ENCODE measurements at regions not wholly inside any gene's neighbourhood (a gene's known extent, or its start where the extent isn't known, plus 50 kb on each side); places are given as distances from the start of the nearest gene placed in this dataset.

DNA sequence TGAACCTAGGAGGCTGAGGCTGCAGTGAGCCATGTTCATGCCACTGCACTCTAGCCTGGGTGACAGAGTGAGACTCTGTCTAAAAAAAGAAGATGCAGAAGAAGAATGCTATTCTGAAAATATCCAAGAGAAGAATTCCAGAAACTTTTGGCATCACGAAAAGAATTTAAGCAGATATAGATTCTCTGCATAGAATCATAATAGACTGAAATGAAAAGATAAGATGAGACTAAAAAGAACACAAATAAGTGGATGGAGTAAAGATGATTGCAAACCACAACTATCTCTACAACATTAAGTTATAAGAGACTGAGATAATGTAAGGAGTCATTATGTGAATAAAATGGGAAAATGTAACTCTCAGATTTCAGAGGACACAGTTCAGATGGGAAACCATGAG is 140.7 kb upstream of the TMC3 start:
- no peaks in the 10 kb centered on the region for H3K9me3 ChIP-seq (ENCODE audit: control insufficient read depth, low read length)
- no peak overlapping the region for H4K8ac ChIP-seq (ENCODE audit: low read length)
- H2BK15ac ChIP-seq (ENCODE audit: low read depth, poor library complexity, severe bottlenecking) = no peak overlapping the region
- H3K9ac ChIP-seq (ENCODE audit: low read length) = no peak overlapping the region
- no peak overlapping the region for H3K27ac ChIP-seq (ENCODE audit: low read length, poor library complexity, severe bottlenecking)
- H4K91ac ChIP-seq (ENCODE audit: low read length) = no peak overlapping the region
- H2BK120ac ChIP-seq (ENCODE audit: low read depth, low read length) = no peak overlapping the region
- peaks cover 0 to 46% of the 10 kb centered on the region in 2 experiments for H3K27me3 ChIP-seq (ENCODE audit: control insufficient read depth in 1 of 2, insufficient read depth in 1 of 2, low read length in 2 of 2)
- H2BK12ac ChIP-seq (ENCODE audit: low read length in 2 of 2) = no peak overlapping the region
- no peak overlapping the region for H3K23ac ChIP-seq (ENCODE audit: low read length in 2 of 2)
- H2AK5ac ChIP-seq (ENCODE audit: low read length, severe bottlenecking) = no peak overlapping the region
- DNase-seq = no peak
- H3K4me3 ChIP-seq (ENCODE audit: insufficient read depth in 1 of 2, low read depth in 1 of 2, low read length in 2 of 2) = no peak overlapping the region
- no peaks in the 10 kb centered on the region for H3K4me1 ChIP-seq (ENCODE audit: control insufficient read depth, insufficient read depth, low read depth, low read length)
- no CpG with 5 or more reads among the region's 1 CpG for WGBS
- H2AFZ ChIP-seq (ENCODE audit: low read depth, low read length) = no peak overlapping the region
- H3K18ac ChIP-seq (ENCODE audit: low read depth in 1 of 2, low read length in 2 of 2) = no peak overlapping the region
- no peak overlapping the region for H3K14ac ChIP-seq (ENCODE audit: low read length in 2 of 2)
- no peak overlapping the region for H2BK5ac ChIP-seq (ENCODE audit: low read depth, low read length, poor library complexity, severe bottlenecking)
- H3K36me3 ChIP-seq (ENCODE audit: control insufficient read depth in 1 of 2, insufficient read depth in 2 of 2, low read depth in 1 of 2, low read length in 2 of 2) = no peaks in the 10 kb centered on the region
- no peaks in the 10 kb centered on the region for H3K79me1 ChIP-seq (replicated peaks; ENCODE audit: low read length, poor library complexity, severe bottlenecking)
- no peak overlapping the region for H3K4me2 ChIP-seq (ENCODE audit: low read length, poor library complexity, severe bottlenecking)
- H3K4ac ChIP-seq (ENCODE audit: low read depth in 1 of 2, low read length in 2 of 2) = no peak overlapping the region

DNA sequence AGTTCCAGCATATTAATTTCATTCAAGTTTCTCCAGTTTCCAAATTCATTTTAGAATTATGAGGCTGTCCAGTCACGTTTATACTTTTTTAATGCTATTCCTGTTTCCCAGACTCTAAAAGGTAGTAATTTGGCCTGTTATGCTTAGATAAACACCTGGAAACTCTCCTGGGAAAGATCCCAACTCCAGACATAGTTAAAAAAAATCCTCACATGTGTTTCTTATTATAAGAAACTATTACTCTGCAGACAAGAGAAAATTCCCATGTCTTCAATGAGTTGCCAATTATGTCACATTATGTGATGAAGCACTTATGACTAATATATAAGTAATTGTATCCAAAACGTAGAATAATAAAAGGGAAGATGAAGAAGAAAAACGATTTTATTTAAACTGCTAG is 137.1 kb upstream of the TMC3 start:
- 57% methylated on average over 1 of the region's 3 CpGs for WGBS
- Histone ChIP-seq H4K8ac (ENCODE audit: low read length) (no peak overlapping the region), H3K14ac (ENCODE audit: low read length in 2 of 2) (no peak overlapping the region), H2BK12ac (ENCODE audit: low read length in 2 of 2) (no peak overlapping the region), H4K91ac (ENCODE audit: low read length) (no peak overlapping the region), H2AK5ac (ENCODE audit: low read length, severe bottlenecking) (no peak overlapping the region), H3K79me1 (replicated peaks; ENCODE audit: low read length, poor library complexity, severe bottlenecking) (no peaks in the 10 kb centered on the region), H2BK5ac (ENCODE audit: low read depth, low read length, poor library complexity, severe bottlenecking) (no peak overlapping the region), H3K36me3 (ENCODE audit: control insufficient read depth in 1 of 2, insufficient read depth in 2 of 2, low read depth in 1 of 2, low read length in 2 of 2) (no peaks in the 10 kb centered on the region), H3K9me3 (ENCODE audit: control insufficient read depth, low read length) (no peaks in the 10 kb centered on the region), H2BK15ac (ENCODE audit: low read depth, poor library complexity, severe bottlenecking) (no peak overlapping the region), H3K4me3 (ENCODE audit: insufficient read depth in 1 of 2, low read depth in 1 of 2, low read length in 2 of 2) (no peak overlapping the region), H3K27me3 (ENCODE audit: control insufficient read depth in 1 of 2, insufficient read depth in 1 of 2, low read length in 2 of 2) (peaks cover 0 to 44% of the 10 kb centered on the region in 2 experiments), H3K4me2 (ENCODE audit: low read length, poor library complexity, severe bottlenecking) (no peak overlapping the region), H3K4ac (ENCODE audit: low read depth in 1 of 2, low read length in 2 of 2) (no peak overlapping the region), H2AFZ (ENCODE audit: low read depth, low read length) (no peak overlapping the region), H2BK120ac (ENCODE audit: low read depth, low read length) (no peak overlapping the region), H3K4me1 (ENCODE audit: control insufficient read depth, insufficient read depth, low read depth, low read length) (no peaks in the 10 kb centered on the region), H3K18ac (ENCODE audit: low read depth in 1 of 2, low read length in 2 of 2) (no peak overlapping the region), H3K9ac (ENCODE audit: low read length) (no peak overlapping the region), H3K23ac (ENCODE audit: low read length in 2 of 2) (no peak overlapping the region), H3K27ac (ENCODE audit: low read length, poor library complexity, severe bottlenecking) (no peak overlapping the region)
- no peak for DNase-seq

DNA sequence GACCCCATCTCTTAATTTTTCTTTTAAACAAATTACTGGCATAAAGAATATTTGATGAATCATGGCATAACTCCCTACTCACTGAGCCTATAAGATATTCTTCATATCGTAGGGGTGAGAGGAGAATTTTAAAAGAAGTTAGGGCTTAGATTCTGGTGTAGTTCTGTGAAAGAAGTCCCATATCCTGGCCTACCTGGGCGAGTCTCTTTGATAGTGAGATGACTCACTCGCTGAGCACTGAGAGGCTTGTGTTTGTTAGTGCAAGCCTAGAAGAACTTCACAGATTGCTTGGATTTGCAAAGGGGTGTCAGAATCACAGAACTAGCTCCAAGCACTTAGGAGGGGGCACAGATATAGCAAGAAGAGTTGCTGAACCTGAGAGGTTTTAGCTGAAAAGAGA is 133.8 kb upstream of the TMC3 start:
- Histone ChIP-seq H2BK120ac (ENCODE audit: low read depth, low read length) (no peak overlapping the region), H2BK12ac (ENCODE audit: low read length in 2 of 2) (no peak overlapping the region), H3K9ac (ENCODE audit: low read length) (no peak overlapping the region), H3K18ac (ENCODE audit: low read depth in 1 of 2, low read length in 2 of 2) (no peak overlapping the region), H2AFZ (ENCODE audit: low read depth, low read length) (no peak overlapping the region), H3K27ac (ENCODE audit: low read length, poor library complexity, severe bottlenecking) (no peak overlapping the region), H3K4me2 (ENCODE audit: low read length, poor library complexity, severe bottlenecking) (no peak overlapping the region), H3K14ac (ENCODE audit: low read length in 2 of 2) (no peak overlapping the region), H2AK5ac (ENCODE audit: low read length, severe bottlenecking) (no peak overlapping the region), H3K4me3 (ENCODE audit: insufficient read depth in 1 of 2, low read depth in 1 of 2, low read length in 2 of 2) (no peak overlapping the region), H3K4me1 (ENCODE audit: control insufficient read depth, insufficient read depth, low read depth, low read length) (no peaks in the 10 kb centered on the region), H3K9me3 (ENCODE audit: control insufficient read depth, low read length) (no peaks in the 10 kb centered on the region), H2BK5ac (ENCODE audit: low read depth, low read length, poor library complexity, severe bottlenecking) (no peak overlapping the region), H3K79me1 (replicated peaks; ENCODE audit: low read length, poor library complexity, severe bottlenecking) (no peaks in the 10 kb centered on the region), H4K8ac (ENCODE audit: low read length) (no peak overlapping the region), H3K4ac (ENCODE audit: low read depth in 1 of 2, low read length in 2 of 2) (no peak overlapping the region), H4K91ac (ENCODE audit: low read length) (no peak overlapping the region), H3K36me3 (ENCODE audit: control insufficient read depth in 1 of 2, insufficient read depth in 2 of 2, low read depth in 1 of 2, low read length in 2 of 2) (no peaks in the 10 kb centered on the region), H3K27me3 (ENCODE audit: control insufficient read depth in 1 of 2, insufficient read depth in 1 of 2, low read length in 2 of 2) (peaks cover 0 to 34% of the 10 kb centered on the region in 2 experiments), H3K23ac (ENCODE audit: low read length in 2 of 2) (no peak overlapping the region), H2BK15ac (ENCODE audit: low read depth, poor library complexity, severe bottlenecking) (no peak overlapping the region)
- DNase-seq = no peak
- 83% methylated on average over 3 of the region's 3 CpGs for WGBS

- Histone ChIP-seq H2BK120ac (ENCODE audit: low read depth, low read length) (no peak overlapping the region), H3K4me1 (ENCODE audit: control insufficient read depth, insufficient read depth, low read depth, low read length) (no peaks in the 10 kb centered on the region), H3K27ac (ENCODE audit: low read length, poor library complexity, severe bottlenecking) (no peak overlapping the region), H4K8ac (ENCODE audit: low read length) (no peak overlapping the region), H3K4ac (ENCODE audit: low read depth in 1 of 2, low read length in 2 of 2) (no peak overlapping the region), H3K23ac (ENCODE audit: low read length in 2 of 2) (no peak overlapping the region), H3K4me3 (ENCODE audit: insufficient read depth in 1 of 2, low read depth in 1 of 2, low read length in 2 of 2) (no peak overlapping the region), H2AK5ac (ENCODE audit: low read length, severe bottlenecking) (no peak overlapping the region), H4K91ac (ENCODE audit: low read length) (no peak overlapping the region), H3K79me1 (replicated peaks; ENCODE audit: low read length, poor library complexity, severe bottlenecking) (no peaks in the 10 kb centered on the region), H2BK12ac (ENCODE audit: low read length in 2 of 2) (no peak overlapping the region), H2BK5ac (ENCODE audit: low read depth, low read length, poor library complexity, severe bottlenecking) (no peak overlapping the region), H3K4me2 (ENCODE audit: low read length, poor library complexity, severe bottlenecking) (no peak overlapping the region), H3K14ac (ENCODE audit: low read length in 2 of 2) (no peak overlapping the region), H3K18ac (ENCODE audit: low read depth in 1 of 2, low read length in 2 of 2) (no peak overlapping the region), H3K9ac (ENCODE audit: low read length) (no peak overlapping the region), H3K36me3 (ENCODE audit: control insufficient read depth in 1 of 2, insufficient read depth in 2 of 2, low read depth in 1 of 2, low read length in 2 of 2) (no peaks in the 10 kb centered on the region), H2BK15ac (ENCODE audit: low read depth, poor library complexity, severe bottlenecking) (no peak overlapping the region), H2AFZ (ENCODE audit: low read depth, low read length) (no peak overlapping the region), H3K9me3 (ENCODE audit: control insufficient read depth, low read length) (no peaks in the 10 kb centered on the region), H3K27me3 (ENCODE audit: control insufficient read depth in 1 of 2, insufficient read depth in 1 of 2, low read length in 2 of 2) (peaks cover 0 to 28% of the 10 kb centered on the region in 2 experiments)
- no CpG with 5 or more reads among the region's 1 CpG for WGBS
- no peak for DNase-seq
Observed at GRCh38 chr15:81506936-81507335, 132.9 kb upstream of the TMC3 start.
